NCI-H146 (cell line): ENCODE measurements at regions not wholly inside any gene's neighbourhood (a gene's known extent, or its start where the extent isn't known, plus 50 kb on each side); places are given as distances from the start of the nearest gene placed in this dataset.
"Not testable (repeated sequence)": the region's sequence is repeated elsewhere in the genome, so short reads cannot be mapped to it uniquely, and the experiment has no call there.

ENCODE experiments used
- DNase-seq: peaks from one replicate; lab custom pipeline; 2025; lab: John Stamatoyannopoulos, UW

DNA sequence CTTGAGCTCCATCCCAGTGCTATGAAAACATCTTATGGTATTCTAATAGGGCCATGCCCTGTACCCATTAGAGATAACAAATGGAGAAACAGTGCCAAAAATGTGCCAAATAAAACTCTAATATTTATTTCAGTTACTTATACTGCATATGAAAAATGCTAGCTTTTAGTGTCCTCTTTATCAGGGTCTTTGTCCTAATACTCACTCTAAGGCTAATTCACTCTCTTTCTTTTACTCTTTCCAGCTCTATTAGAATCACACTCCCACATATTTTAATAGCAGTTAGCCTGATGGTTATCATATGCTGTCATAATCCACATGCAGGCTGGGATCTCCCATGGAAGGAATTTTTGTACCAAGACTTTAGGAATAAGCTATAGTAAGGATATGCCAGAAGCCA, 408.4 kb downstream of the ETV1 start:
- no peak for DNase-seq

DNA sequence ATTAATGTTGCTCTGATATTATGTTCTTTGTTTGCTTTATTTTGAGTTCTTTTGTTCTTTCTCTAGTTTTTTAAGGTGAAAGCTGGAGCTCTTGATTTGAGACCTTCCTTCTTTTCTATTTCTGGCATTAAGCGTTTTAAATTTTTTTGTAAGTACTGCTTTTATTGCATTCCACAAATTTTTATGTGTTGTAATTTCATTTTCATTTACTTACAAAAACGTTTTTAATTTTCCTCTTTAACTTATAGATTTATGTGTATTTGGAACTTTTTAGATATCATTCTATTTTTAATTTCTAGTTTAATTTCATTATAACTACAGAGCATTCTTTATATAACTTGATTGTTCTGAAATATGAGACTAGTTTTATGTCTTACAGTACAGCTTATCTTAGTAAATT, 395.6 kb downstream of the ETV1 start:
- no peak for DNase-seq

DNA sequence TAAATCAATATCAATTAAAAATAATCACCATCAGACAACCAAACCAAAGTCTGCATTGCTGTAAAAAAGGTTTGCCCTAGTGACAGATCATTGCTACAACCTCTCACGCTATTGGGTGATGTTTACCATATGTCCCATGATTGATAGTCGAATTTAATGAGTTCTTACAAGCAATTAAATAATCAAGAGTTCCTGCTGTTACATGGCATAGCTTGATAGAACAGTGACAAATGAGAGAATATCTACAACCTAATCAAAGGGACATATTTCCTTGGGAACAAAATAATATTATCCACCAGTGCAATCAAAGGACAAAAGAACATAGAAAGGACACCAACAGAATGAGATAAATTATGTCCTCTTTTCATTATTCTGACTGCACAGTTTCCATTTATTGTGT, 387.4 kb downstream of the ETV1 start:
- DNase-seq = no peak

DNA sequence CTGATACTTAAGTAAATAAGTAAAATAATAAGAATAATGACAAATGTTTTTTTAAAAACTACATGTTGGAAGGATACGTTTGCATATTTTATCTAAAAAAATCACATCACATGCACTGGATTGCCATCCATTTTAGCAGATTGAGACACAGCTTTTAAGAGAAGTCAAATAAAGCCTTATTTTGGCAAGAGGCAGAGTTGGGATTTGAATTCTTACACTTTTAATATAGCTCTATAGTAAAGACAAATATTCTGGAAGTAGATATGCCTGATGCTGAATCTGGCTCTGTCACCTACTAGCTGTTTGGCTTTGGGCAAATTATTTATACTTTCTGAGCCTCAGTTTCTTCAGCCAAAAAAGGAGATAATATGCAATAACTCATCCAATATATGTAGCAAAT, 386.4 kb downstream of the ETV1 start:
- DNase-seq = no peak

DNA sequence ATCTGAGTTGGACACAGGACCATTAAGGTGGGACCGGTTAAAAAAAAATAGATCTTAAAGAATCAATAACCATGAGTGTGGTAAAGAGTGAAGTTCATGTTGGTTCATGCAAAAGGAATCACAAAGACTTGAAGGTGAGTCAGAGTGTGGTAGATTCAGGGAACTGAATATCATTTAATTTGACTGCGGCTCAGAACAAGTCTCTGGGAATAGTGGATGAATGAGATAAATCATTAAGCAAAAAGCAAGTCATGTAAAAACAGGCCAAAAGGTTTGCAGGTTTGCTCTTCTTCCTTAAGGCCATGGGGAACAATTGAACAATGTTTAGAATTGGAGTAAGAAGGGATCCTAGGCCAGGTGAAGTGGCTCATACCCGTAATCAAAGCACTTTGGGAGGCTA, 385.8 kb downstream of the ETV1 start:
- DNase-seq = no peak

DNA sequence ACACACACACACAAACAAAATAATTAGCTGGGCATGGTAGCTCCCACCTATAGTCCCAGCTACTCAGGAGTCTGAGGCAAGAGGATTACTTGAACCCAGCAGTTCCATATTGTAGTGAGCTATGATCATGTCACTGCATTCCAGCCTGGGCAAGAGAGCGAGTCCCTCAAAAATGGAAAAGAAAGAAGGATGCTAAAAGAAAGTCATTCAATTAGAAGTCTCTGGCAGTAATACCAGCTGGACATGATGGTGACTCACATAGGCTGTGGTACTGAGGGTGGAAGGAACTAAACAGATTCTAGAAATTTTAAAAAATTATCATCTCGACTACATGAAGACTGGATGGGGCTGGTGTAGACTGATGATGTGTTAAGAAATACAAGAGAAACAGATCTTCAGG, 385.3 kb downstream of the ETV1 start:
- DNase-seq = no peak

DNA sequence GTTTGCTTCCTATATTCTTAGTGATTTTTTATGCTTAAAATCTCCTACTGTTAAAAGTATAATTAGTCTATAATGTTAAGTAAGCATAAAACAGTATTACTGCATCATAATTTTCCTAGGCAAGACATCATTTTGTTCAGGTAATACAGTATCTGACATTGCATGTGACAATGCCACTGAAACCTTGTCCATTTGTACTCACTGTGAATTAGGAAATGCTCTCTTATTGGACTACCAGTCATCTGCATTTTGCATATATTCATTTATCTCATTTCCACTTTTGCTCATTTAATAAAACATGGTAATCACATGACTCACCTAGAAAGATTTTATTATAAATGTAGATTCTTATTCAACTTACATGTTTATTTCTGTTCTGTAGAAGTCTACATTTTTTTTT, 379.1 kb downstream of the ETV1 start:
- no peak for DNase-seq

DNA sequence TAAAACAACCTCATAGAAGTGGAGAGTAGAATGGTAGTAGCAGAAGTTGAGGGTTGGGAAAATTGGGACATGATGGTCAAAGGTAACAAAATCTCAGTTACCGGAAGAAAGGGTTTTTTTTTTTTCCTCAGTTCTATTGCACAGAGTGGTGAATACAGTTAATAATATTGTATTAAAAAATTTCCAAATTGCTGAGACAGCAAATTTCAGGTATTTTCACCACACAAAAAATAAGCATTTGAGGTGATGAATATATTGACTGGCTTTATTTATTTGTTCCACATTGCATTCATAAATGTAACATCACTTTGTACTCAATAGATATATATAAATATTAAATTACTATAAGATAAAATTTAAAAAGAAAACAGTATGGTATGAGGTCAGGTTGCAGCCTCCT, 373.8 kb downstream of the ETV1 start:
- DNase-seq = no peak

DNA sequence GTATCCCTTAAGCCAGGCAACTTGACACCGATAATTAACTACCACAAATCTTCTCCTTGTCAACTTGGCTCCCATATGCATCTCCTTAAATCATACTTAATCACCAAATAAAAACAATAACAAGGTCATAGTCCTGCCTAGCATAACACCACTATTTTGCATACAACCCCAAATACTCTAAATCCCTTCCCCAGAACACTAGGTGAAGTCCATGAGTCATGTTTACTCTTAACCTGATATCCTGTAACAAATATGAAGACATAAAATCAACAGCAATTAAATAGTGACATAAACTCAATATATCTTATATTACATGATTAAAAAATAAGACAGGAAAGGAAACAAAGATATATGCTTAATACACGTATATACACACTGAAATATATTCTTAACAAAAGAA, 362.0 kb downstream of the ETV1 start:
- no peak for DNase-seq

DNA sequence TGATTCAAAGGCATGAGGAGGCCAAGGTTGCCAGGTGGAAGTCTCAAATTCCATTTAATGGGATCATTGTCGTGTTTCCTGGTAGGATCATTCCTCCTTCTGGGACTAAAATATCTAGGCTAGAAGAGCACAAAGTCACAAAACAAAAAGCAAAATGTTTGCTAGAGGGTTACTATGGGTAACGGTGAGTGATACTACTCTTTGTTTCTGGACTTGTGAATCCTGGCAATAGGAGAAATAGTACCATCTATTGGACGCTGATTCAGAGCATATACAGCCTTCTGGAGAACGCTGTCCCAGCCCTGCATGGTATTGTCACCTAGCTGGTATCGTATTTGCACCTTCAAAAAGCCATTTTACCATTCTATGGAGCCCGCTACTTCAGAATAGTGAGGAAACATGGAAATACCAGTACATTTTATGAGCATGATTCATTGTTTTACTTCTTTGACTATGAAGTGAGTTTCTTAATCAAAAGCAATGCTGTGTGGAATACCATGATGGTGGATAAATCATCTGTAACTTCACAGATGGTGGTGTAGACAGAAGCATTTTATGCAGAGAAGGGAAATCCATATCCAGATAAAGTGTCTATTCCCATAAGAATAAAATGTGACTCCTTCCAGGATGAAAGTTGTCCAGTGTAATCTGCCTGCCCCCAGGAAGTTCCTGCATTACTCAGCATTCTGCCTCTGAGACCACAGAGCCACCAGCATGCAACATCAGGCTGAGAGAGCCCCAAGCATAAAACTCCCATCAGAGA, 361.0 kb downstream of the ETV1 start:
- DNase-seq = no peak

DNA sequence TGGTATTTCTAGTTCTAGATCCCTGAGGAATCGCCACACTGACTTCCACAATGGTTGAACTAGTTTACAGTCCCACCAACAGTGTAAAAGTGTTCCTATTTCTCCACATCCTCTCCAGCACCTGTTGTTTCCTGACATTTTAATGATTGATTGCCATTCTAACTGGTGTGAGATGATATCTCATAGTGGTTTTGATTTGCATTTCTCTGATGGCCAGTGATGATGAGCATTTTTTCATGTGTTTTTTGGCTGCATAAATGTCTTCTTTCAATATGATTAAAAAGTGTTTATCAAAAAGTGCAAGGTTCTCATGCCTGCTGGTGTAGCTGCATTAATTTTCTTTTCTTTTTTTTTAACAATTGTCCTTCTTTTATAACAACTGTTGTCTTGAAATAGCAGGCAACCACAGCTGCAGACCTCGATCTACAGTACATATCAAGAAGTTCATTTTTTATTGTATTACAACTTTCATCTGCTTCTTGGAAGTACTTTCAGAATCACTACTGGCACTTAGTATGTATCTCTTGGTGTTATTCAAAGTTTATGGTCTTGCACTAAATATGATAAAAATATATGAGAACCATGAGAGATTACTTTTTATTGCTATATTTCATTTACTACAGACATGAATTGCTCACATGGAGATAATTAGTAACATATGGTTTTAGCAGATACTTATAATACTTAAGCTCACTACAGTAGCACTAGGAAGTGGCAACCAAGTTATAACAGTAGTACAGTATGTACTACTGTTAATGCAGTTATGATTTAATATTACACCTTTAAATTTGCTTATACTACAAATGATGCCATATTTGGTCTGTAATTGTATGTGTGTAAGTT, 358.0 kb downstream of the ETV1 start:
- DNase-seq = not testable (repeated sequence)

DNA sequence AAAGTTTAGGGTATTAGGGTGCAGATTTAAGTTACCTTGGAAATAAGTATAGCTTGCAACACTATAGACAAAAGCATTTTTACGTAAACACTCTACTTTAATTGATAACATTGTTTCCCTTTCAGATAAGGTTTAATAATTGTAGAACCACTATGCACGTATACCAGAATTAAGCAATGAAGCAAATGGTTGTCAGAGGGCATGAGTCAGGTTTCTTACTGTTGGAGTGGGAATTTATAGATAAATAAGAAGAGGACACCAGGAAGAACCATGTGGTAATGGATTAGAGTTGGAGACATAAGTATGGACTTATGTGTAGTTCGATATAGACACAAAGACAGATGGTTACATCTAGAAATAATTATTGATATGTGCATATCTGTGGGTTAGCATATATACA, 355.6 kb downstream of the ETV1 start:
- DNase-seq = no peak

DNA sequence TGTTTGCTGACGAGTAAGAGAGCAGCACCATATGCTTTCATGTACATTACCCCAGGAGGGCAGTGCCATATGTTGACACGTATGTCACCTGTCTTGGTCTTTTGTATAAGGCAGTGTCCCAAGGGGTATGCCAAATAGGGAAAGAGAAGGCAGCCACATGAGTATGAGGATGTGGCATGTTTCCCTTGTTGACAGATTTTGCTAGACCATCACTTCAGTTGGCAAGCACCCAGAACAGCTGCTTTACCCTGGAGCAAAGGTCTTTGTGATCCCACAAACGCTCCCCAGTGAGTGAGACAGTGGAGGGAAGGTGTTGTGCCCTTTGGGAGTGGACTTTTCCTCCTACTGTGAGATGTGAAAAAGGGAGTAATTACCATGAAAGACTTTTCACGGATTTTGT, 350.1 kb downstream of the ETV1 start:
- DNase-seq = peak; percentile 88

DNA sequence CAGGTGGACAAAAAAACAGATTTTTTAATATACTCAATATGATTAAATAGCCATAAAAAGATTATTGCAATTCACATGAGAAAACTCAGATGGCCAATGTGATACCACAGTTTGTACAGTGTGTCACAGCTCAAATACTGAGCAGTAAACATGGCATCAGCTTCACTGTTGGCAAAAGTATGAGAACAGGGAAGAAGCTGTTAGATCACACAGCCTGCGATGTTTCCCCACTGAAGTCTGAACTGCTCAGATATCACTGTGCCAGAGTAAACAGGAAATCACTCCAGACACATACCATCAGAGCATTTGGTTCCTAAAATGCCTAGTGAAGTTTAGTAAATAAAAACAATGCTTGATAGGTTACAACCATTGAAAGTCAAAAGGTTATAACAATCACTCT, 347.8 kb downstream of the ETV1 start:
- DNase-seq = no peak

DNA sequence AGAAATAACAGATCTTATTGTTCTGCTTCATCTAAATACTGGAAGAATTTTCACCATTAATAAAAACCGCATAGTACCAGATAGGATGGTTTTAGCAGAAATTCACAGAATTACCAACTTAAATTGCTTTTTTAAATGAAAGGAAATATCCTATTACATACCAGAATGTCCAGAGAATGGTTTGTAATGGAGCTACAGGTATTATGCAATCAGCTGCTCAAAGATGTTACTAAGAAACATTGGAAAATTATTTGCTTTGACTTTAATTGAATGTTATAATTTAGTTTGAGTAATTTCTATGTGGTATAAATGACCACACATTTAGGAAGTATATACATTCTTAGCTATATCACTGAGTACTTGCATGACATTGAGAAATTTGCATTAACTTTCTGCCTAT, 338.3 kb downstream of the ETV1 start:
- no peak for DNase-seq

DNA sequence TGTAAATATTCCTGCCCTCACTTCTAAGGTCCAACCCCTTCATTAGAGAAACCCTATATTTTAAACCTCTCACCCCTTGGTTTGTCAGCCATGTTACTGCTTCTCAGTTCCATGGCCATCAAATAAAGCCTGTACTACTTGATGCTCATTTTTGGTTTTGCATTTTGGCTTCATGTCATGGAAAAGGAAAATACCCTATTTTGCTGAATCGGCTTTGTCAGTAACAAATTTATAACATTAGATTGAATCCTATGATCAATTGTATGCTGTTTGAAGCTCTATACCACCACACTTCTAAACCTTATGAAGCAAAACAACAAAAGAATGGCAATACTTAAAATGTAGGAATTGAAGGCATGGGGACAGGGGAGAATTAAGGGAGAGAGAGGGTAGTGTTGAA, 333.1 kb downstream of the ETV1 start:
- DNase-seq = no peak

DNA sequence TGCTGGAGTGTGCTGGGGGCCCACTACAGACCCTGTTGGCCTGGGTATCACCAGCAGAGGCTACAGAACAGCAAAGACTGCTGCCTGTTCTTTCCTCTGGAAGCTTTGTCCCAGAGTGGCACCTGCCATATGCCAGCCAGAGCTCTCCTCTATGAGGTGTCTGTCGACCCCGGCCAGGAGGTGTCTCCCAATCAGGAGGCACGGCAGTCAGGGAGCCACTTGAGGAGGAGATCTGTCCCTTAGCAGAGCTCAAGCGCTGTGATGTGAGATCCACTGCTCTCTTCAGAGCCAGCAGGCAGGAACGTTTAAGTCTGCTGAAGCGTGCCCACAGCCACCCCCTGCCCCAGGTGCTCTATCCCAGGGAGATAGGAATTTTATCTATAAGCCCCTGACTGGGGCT, 316.2 kb downstream of the ETV1 start:
- no peak for DNase-seq

DNA sequence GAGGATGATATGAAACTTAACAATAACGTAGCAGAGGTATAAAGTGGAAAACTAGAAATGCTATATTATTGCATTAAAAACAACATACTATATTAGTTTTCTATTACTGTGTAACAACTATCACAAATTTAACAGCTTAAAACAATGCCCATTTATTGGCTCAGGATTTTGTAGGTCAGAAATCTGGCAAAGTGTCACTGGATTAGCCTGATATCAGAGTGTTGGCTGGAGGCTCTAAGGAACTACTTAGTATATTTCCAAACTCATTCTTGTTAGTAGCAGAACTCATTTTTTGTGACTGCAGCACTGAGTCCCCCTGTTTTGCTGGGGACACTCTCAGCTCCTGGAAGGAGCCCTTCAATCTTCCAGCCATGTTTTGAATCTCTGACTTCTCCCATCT, 306.8 kb downstream of the ETV1 start:
- DNase-seq = no peak

DNA sequence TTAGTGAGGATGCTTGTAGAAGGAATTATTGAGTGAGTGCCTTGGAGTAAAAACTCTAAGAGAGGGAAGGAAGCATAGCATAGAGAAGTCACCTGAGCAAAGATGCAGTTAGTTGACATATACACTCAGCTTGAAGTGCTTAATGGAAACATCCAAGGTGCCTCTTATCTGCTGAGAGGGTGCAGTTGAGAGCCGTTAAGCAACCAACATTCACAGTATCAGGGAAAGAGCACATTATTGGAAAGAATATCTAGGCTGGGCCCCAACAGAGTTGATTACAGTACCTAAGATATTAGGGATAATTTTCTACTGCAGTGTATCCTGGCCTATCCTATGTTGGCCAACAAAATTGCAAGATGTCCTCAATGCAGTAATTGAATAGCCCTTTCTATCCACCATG, 302.0 kb downstream of the ETV1 start:
- DNase-seq = no peak

DNA sequence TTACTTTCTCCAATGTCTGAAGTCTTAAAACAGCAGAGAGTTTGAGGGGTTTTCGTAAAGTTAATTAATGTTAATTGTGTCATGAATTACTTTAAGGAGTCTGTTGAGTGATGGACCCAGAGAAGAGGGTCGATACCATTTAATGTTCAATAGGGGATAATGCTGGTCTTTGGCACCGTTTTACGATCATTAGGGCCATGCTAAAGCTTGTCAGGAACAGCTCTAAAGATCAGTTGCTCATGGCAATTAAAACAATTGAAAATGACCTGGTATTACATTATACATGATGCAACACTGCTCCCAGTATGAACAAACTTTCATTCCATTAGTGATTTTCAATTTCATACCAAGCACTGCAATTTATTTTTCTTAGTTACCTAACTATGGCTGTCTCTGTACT, 296.9 kb downstream of the ETV1 start:
- no peak for DNase-seq

DNA sequence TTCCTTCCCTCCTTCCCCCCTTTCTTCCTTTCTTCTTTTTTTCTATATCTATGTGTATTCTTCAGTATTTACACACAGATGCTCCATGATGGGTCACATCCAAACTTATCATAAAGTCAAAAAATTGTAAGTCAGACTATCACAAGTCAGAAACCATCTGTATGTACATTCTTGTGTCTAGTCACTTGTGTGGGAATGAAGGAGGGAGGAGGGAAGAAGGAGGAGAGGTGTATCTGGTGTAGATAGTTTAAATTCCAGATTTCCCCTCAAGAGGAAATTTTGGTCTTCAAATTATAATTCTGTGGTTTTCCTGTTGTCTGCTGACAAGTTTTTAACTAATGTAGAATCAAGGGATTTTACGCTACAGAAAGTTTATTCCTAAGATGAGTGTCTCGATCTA, 287.2 kb downstream of the ETV1 start:
- no peak for DNase-seq

DNA sequence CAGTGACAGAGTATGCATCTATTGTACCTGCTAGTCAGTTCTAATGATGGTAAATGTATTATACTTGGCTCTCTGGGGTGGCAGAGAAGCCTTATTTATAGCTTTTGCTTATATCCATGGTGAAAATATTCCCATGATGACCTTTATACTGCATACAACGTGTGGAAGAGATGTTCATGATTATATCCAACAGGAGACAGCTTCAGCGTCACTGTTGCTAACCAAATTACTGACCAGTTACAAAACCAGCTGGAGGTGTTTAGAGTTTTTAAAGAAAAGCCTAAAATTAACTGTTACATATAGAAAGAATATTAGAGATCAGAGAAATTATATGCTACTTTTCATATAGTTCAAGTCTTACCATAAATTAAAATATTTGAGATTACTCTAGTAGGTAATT, 280.8 kb downstream of the ETV1 start:
- no peak for DNase-seq

DNA sequence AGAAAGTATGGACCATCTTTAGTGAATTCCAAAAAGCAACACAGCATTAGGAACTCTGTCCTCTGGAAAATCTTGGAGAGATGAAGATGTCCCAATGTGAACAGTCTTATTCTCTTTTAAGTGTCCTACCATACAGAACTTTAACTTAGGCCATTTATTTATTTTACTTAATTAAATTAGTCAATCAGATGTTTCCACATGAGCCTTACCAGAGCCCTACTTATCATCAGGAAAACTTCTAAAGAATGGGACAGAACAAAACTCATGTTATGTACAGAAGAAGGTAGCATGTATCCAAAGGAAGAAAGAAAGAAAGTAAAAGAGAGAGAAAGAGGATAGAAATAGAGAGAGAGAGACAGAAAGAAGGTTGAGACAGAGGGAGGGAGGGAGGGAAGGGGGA, 276.4 kb downstream of the ETV1 start:
- no peak for DNase-seq

DNA sequence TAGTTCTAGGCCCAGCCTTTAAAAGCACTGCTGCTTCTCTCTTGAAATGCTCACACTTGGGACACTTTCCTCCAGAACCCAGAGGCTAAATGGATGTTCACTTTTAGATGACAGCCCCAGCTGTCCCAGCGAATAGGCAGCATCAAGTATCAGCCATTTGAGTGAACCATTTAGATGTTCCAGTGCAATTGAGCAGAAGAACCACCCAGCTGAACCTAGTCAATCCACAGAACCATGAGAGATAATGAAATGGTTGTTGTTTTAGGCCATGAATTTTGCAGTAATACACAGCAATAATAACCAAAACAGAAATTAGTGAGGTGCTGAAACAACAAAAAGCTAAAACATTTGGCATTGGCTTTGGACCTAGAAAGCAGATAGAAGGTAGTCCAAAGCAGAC, 273.9 kb downstream of the ETV1 start:
- DNase-seq = no peak
